K562 (cell line): ENCODE measurements at regions not wholly inside any gene's neighbourhood (a gene's known extent, or its start where the extent isn't known, plus 50 kb on each side); places are given as distances from the start of the nearest gene placed in this dataset.

Experiments used
- ATAC-seq: fragments of 200-7000 bp; cut with Tn5 transposase; 3 replicates; pipeline ENCODE4 v1.9.1; 2020; ENCODE audit warnings: moderate library complexity
- BruUV-seq: library from RNA; stranded (reverse); fragments of 400-500 nt; replicated peaks from 2 replicates; lab custom pipeline; 2021; lab: Mats Ljungman, UMichigan
- CTCF ChIA-PET: fragments of 300-600 bp; formaldehyde crosslinking; extraction: SDS; loops from one replicate; lab custom pipeline; 2021; ENCODE audit warnings: low intra/inter-chr PET ratio; lab: Yijun Ruan, JAX
- POLR2A ChIA-PET: fragments of 300-600, 350-650 bp; sonication (Branson Sonifier 250); formaldehyde crosslinking; extraction: SDS; loops from one replicate; lab custom pipeline; 2021; ENCODE audit warnings: antibody characterized with exemption, inconsistent platforms; lab: Yijun Ruan, JAX
- DNase-seq, 4 experiments: peaks; one replicate each; pipeline versions ENCODE4 v3.0.0 to v3.0.0-alpha.2; 2011 to 2018; ENCODE audit warnings: low spot score in 3 of 4, mixed read lengths in 3 of 4; ENCODE audit errors: extremely low read depth in 1 of 4
- FAIRE-seq: peaks from 2 replicates; lab custom pipeline; 2011; peaks lifted over from hg19 to GRCh38; lab: Jason Lieb, UNC
- H2AFZ ChIP-seq: 2 replicates; pipeline ENCODE4 v1.6.0; 2011; ENCODE audit warnings: low read depth, low read length, control low read depth, inconsistent platforms
- H3K27ac ChIP-seq: fragments of 200-600 bp; 3 replicates; pipeline ENCODE4 v1.8.0; 2011; ENCODE audit warnings: low read depth, mild to moderate bottlenecking, control low read depth, inconsistent platforms, low read length, moderate library complexity, mixed read lengths; ENCODE audit errors: extremely low read depth
- H3K27me3 ChIP-seq, 2 experiments: fragments of 300-600 bp in 1 of 2; 2 replicates in 1 of 2; 3 replicates in 1 of 2; pipeline versions ENCODE4 v1.6.0 to v1.8.0; 2011; ENCODE audit warnings: inconsistent platforms in 2 of 2, low read length in 2 of 2, mild to moderate bottlenecking in 1 of 2, mixed read lengths in 1 of 2, moderate library complexity in 1 of 2; ENCODE audit not compliant: control insufficient read depth in 2 of 2, insufficient read depth in 2 of 2
- H3K36me3 ChIP-seq: fragments of 300-600 bp; 3 replicates; pipeline ENCODE4 v1.8.0; 2011; ENCODE audit warnings: mild to moderate bottlenecking, low read length, inconsistent platforms; ENCODE audit not compliant: control insufficient read depth, insufficient read depth
- H3K4me1 ChIP-seq, 2 experiments: fragments of 200-600 bp in 1 of 2; replicated peaks in 1 of 2; 2 replicates in 1 of 2; 3 replicates in 1 of 2; pipeline versions ENCODE4 v1.5.1 to v1.8.0; 2011; ENCODE audit warnings: inconsistent platforms in 2 of 2, low read length in 2 of 2, mild to moderate bottlenecking in 1 of 2, mixed read lengths in 1 of 2, moderate library complexity in 1 of 2; ENCODE audit not compliant: control insufficient read depth in 2 of 2, insufficient read depth in 2 of 2
- H3K4me2 ChIP-seq: 2 replicates; pipeline ENCODE4 v1.6.1; 2011; ENCODE audit warnings: low read length, control low read depth, inconsistent platforms, mixed read lengths; ENCODE audit not compliant: insufficient read depth
- H3K4me3 ChIP-seq: fragments of 200-600 bp; sonication (generic), shearing (Covaris generic); 2 replicates; pipeline ENCODE4 v1.5.1; 2016; ENCODE audit warnings: control low read depth, inconsistent platforms
- H3K79me2 ChIP-seq: fragments of 200-600 bp; 3 replicates; pipeline ENCODE4 v1.8.0; 2011; ENCODE audit warnings: low read length, inconsistent platforms; ENCODE audit not compliant: control insufficient read depth, insufficient read depth
- H3K9ac ChIP-seq, 2 experiments: 2 replicates each; pipeline versions ENCODE4 v1.6.0 to v1.6.1; 2011; ENCODE audit warnings: low read depth in 2 of 2, low read length in 2 of 2, control low read depth in 1 of 2, inconsistent platforms in 1 of 2, mild to moderate bottlenecking in 1 of 2, mixed read lengths in 1 of 2; ENCODE audit not compliant: insufficient read depth in 1 of 2
- H3K9me1 ChIP-seq: one replicate; pipeline ENCODE4 v1.6.0; 2011; ENCODE audit warnings: inconsistent platforms, mild to moderate bottlenecking, low read length, moderate library complexity; ENCODE audit not compliant: control insufficient read depth, insufficient read depth
- H3K9me3 ChIP-seq: replicated peaks from 2 replicates; pipeline ENCODE4 v1.5.1; 2011; ENCODE audit warnings: low read depth, low read length, inconsistent platforms; ENCODE audit not compliant: control insufficient read depth, insufficient read depth
- H4K20me1 ChIP-seq: replicated peaks from 2 replicates; pipeline ENCODE4 v1.6.1; 2011; ENCODE audit warnings: low read length, inconsistent platforms, mixed read lengths; ENCODE audit not compliant: control insufficient read depth, insufficient read depth
- CREB1 ChIP-seq, 2 experiments: sonication (generic) in 1 of 2; formaldehyde crosslinking in 1 of 2; IDR thresholded peaks; 2 replicates each; pipeline versions ENCODE4 v1.6.1 to v1.8.0; 2012 to 2022; ENCODE audit warnings: inconsistent platforms in 1 of 2, mild to moderate bottlenecking in 1 of 2, missing genetic modification reagents in 1 of 2, moderate library complexity in 1 of 2
- EZH2 ChIP-seq: IDR thresholded peaks from 2 replicates; pipeline ENCODE4 v1.6.1; 2012; ENCODE audit warnings: low read depth, mild to moderate bottlenecking, inconsistent platforms, low read length, borderline replicate concordance
- FOXK2 ChIP-seq, 2 experiments: fragments of 450-650 bp; IDR thresholded peaks in 1 of 2; conservative IDR thresholded peaks in 1 of 2; 2 replicates each; pipeline ENCODE4 v1.6.1; 2016; ENCODE audit warnings: low read depth in 2 of 2, mild to moderate bottlenecking in 1 of 2
- MCM3 ChIP-seq: fragments of 450-650 bp; IDR thresholded peaks from 2 replicates; pipeline ENCODE4 v1.6.1; 2016
- ZFPM2 ChIP-seq: fragments of 250-450 bp; sonication (Bioruptor Pico); IDR thresholded peaks from 2 replicates; pipeline ENCODE4 v1.5.1; 2022; ENCODE audit warnings: mild to moderate bottlenecking
- WGBS: fragments of 100-300 bp; shearing (Covaris generic); methylation state at CpG from one replicate; pipeline ENCODE4 v1.1.6; 2016; ENCODE audit warnings: low coverage, mixed read lengths; ENCODE audit not compliant: insufficient coverage; ENCODE audit errors: missing lambda C conversion rate; 5-methylcytosine and 5-hydroxymethylcytosine counted together
- in situ Hi-C: fragments of 300-500 bp; cut with MboI; formaldehyde crosslinking; loops from 4 replicates; pipeline ENCODE4 v1.15.0; 2018; ENCODE audit warnings: inconsistent platforms, mixed read lengths
- intact Hi-C: fragments of 100-400 bp; cut with micrococcal nuclease; formaldehyde crosslinking; loops from 2 replicates; pipeline ENCODE4 v1.14.2; 2022
- TF ChIP-seq, protein P1 (sequence below), 2 experiments: fragments of 450-650 bp in 1 of 2; sonication (generic) in 1 of 2; formaldehyde crosslinking; conservative IDR thresholded peaks; 2 replicates each; pipeline versions ENCODE4 v1.4.0 to v1.8.1; 2020 to 2022; ENCODE audit warnings: mild to moderate bottlenecking in 1 of 2, missing genetic modification reagents in 1 of 2
- TF ChIP-seq, protein P2 (sequence below): conservative IDR thresholded peaks from 2 replicates; pipeline ENCODE4 v1.6.1; 2011; ENCODE audit warnings: low read depth, mild to moderate bottlenecking, low read length; ENCODE audit not compliant: control insufficient read depth
- TF ChIP-seq, protein P3 (sequence below), 2 experiments: fragments of 450-650 bp in 1 of 2; sonication (generic) in 1 of 2; formaldehyde crosslinking in 1 of 2; IDR thresholded peaks in 1 of 2; conservative IDR thresholded peaks in 1 of 2; 2 replicates each; pipeline versions ENCODE4 v1.6.1 to v1.8.1; 2016 to 2023; ENCODE audit warnings: mild to moderate bottlenecking in 2 of 2, moderate library complexity in 2 of 2, inconsistent platforms in 1 of 2, missing genetic modification reagents in 1 of 2
- TF ChIP-seq, protein P4 (sequence below): sonication (generic); formaldehyde crosslinking; IDR thresholded peaks from 2 replicates; pipeline ENCODE4 v1.8.0; 2022; ENCODE audit warnings: missing genetic modification reagents, mild to moderate bottlenecking, moderate library complexity, borderline replicate concordance

DNA sequence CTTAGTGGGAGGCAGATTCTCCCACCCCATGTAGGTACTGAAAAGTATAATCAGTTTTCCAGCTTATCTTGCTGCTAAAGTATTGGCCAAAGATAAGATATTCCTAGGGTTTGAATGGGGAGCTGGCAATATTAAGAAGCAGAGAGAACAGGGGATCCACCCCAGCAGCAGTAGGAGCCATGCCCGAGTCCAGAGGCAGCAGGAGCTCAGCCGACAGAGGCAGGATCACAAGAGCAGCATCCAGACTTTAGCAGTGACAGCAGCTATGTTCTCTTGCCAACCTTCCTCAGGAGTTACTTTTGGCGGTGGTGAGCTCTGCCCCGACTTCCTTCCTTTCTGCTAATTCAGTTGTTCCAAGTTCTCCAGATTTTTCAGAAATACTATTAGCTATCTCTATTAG lies 224.5 kb downstream of the GADD45G start:
- Histone ChIP-seq H3K9me1 (no peaks in the 10 kb centered on the region), H3K9ac (no peak overlapping the region), H3K4me3 (no peak overlapping the region), H2AFZ (no peak overlapping the region), H3K27me3 (no peaks in the 10 kb centered on the region; a peak in 2 of 5 replicates), H3K36me3 (no peaks in the 10 kb centered on the region), H3K27ac (no peak overlapping the region), H3K9me3 (no peaks in the 10 kb centered on the region), H3K4me1 (no peaks in the 10 kb centered on the region), H4K20me1 (no peaks in the 10 kb centered on the region), H3K79me2 (no peaks in the 10 kb centered on the region), H3K4me2 (no peak overlapping the region)
- POLR2A ChIA-PET, result no interaction called here
- intact Hi-C loops, result no loop called here
- no TSS peak for BruUV-seq
- CTCF ChIA-PET, result no interaction called here
- in situ Hi-C loops, result no loop called here
- TF ChIP-seq, protein P1, sequence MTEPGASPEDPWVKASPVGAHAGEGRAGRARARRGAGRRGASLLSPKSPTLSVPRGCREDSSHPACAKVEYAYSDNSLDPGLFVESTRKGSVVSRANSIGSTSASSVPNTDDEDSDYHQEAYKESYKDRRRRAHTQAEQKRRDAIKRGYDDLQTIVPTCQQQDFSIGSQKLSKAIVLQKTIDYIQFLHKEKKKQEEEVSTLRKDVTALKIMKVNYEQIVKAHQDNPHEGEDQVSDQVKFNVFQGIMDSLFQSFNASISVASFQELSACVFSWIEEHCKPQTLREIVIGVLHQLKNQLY (CRISPR knock-in tag; conservative IDR thresholded peaks at IDR 0.05), result no peak
- TF ChIP-seq, protein P2, sequence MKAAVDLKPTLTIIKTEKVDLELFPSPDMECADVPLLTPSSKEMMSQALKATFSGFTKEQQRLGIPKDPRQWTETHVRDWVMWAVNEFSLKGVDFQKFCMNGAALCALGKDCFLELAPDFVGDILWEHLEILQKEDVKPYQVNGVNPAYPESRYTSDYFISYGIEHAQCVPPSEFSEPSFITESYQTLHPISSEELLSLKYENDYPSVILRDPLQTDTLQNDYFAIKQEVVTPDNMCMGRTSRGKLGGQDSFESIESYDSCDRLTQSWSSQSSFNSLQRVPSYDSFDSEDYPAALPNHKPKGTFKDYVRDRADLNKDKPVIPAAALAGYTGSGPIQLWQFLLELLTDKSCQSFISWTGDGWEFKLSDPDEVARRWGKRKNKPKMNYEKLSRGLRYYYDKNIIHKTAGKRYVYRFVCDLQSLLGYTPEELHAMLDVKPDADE, result no peak
- FAIRE-seq (no peak), DNase-seq (no peak), ATAC-seq (no peak)
- 4% methylated on average over 4 of the region's 4 CpGs for WGBS

DNA sequence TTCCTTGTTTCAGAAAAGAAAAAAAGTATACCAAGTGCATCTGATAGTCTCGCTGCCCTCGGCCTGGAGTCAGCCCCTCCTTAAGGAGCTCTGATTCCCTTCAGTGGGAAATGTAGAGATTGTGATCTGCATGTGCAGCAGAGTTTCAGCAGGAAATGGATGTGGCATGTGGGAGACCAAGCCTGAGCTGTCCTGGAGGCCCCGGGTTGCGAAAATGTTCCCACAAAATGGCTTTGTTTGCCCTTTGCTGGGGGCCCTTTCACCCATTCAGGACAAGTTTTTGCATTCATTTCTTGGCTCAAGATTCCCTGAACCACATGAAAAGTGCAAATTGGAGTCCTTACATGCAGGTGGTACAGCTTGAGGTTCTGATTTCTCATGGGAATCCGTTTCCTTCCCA lies 230.9 kb downstream of the GADD45G start:
- CTCF ChIA-PET, result no interaction called here
- WGBS, result 0% methylated on average over 5 of the region's 5 CpGs
- TF ChIP-seq FOXK2 (conservative IDR thresholded peaks at IDR 0.05 in 1 of 2, IDR thresholded peaks at IDR 0.05 in 1 of 2; ENCODE audit: low read depth in 2 of 2) (no peak), MCM3 (no peak), CREB1 (IDR thresholded peaks at IDR 0.05) (no peak), CREB1 (CRISPR knock-in tag; IDR thresholded peaks at IDR 0.05) (no peak), ZFPM2 (CRISPR knock-in tag) (no peak), EZH2 (no peak)
- TF ChIP-seq, protein P3, sequence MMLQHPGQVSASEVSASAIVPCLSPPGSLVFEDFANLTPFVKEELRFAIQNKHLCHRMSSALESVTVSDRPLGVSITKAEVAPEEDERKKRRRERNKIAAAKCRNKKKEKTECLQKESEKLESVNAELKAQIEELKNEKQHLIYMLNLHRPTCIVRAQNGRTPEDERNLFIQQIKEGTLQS (IDR thresholded peaks at IDR 0.05), result no peak
- TF ChIP-seq, protein P3 (CRISPR knock-in tag; conservative IDR thresholded peaks at IDR 0.05), result no peak
- TF ChIP-seq, protein P4, sequence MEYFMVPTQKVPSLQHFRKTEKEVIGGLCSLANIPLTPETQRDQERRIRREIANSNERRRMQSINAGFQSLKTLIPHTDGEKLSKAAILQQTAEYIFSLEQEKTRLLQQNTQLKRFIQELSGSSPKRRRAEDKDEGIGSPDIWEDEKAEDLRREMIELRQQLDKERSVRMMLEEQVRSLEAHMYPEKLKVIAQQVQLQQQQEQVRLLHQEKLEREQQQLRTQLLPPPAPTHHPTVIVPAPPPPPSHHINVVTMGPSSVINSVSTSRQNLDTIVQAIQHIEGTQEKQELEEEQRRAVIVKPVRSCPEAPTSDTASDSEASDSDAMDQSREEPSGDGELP (CRISPR knock-in tag), result no peak

More for the DNA sequence above, 230.9 kb downstream of the GADD45G start:
- in situ Hi-C loops, result no loop called here
- Histone ChIP-seq H3K79me2 (no peaks in the 10 kb centered on the region), H3K4me1 (no peaks in the 10 kb centered on the region), H3K4me3 (no peak overlapping the region), H4K20me1 (no peaks in the 10 kb centered on the region), H3K9me3 (no peaks in the 10 kb centered on the region), H3K9ac (no peak overlapping the region), H3K4me2 (no peak overlapping the region), H3K9me1 (no peaks in the 10 kb centered on the region), H3K36me3 (no peaks in the 10 kb centered on the region), H2AFZ (no peak overlapping the region), H3K27me3 (peaks cover 0 to 9% of the 10 kb centered on the region in 2 experiments; a peak in 2 of 5 replicates), H3K27ac (no peak overlapping the region)
- ATAC-seq, result no peak
- POLR2A ChIA-PET, result no interaction called here
- intact Hi-C loops, result no loop called here
- BruUV-seq, result no TSS peak
- no peak for FAIRE-seq
- DNase-seq, result no peak
